ENCODE measurements at regions not wholly inside any gene's neighbourhood (a gene's known extent, or its start where the extent isn't known, plus 50 kb on each side); places are given as distances from the start of the nearest gene placed in this dataset.

DNA sequence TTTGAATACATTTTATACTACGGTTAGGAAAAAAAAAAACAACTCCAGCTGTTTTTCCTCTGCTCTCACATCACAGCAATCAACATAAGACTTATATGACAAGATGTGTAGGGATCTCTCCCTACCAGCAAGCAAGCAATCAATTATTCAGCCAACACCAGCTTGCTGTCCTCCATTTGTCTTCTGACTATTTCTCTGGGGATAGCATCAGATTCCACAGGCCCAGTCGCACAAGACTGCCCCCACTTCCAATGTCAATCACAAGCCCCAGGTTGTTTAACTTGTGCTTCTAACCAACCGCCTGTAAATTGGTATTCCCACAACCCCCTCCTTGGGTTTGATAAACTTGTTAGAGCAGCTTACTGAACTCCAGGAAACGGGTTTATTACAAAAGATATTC, 873.1 kb upstream of the TMPRSS15 start:
- H3K27ac Mint-ChIP-seq = no peak overlapping the region
- H3K4me1 Mint-ChIP-seq = peaks cover 14% of the 10 kb centered on the region
- H3K4me3 Mint-ChIP-seq = no peak overlapping the region
- H3K9me3 Mint-ChIP-seq = peaks cover under 1% of the 10 kb centered on the region
- H3K27me3 Mint-ChIP-seq (ENCODE audit: low read depth) = peaks cover 16% of the 10 kb centered on the region
- no peaks in the 10 kb centered on the region for H3K36me3 Mint-ChIP-seq
- TF ChIP-seq, protein P1, sequence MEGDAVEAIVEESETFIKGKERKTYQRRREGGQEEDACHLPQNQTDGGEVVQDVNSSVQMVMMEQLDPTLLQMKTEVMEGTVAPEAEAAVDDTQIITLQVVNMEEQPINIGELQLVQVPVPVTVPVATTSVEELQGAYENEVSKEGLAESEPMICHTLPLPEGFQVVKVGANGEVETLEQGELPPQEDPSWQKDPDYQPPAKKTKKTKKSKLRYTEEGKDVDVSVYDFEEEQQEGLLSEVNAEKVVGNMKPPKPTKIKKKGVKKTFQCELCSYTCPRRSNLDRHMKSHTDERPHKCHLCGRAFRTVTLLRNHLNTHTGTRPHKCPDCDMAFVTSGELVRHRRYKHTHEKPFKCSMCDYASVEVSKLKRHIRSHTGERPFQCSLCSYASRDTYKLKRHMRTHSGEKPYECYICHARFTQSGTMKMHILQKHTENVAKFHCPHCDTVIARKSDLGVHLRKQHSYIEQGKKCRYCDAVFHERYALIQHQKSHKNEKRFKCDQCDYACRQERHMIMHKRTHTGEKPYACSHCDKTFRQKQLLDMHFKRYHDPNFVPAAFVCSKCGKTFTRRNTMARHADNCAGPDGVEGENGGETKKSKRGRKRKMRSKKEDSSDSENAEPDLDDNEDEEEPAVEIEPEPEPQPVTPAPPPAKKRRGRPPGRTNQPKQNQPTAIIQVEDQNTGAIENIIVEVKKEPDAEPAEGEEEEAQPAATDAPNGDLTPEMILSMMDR (IDR thresholded peaks at IDR 0.05; ENCODE audit: unreplicated experiment) = no peak
- DNase-seq (ENCODE audit: low spot score in 2 of 2, unreplicated experiment in 2 of 2) = no peak

GRCh38 chr21:19286876-19287275, 883.3 kb upstream of the TMPRSS15 start:
- Mint-ChIP-seq H3K27ac (no peak overlapping the region), H3K36me3 (no peaks in the 10 kb centered on the region), H3K27me3 (ENCODE audit: low read depth) (peaks cover 4% of the 10 kb centered on the region), H3K4me3 (no peak overlapping the region), H3K4me1 (no peaks in the 10 kb centered on the region), H3K9me3 (peaks cover 9% of the 10 kb centered on the region)
- TF ChIP-seq, protein P1 (IDR thresholded peaks at IDR 0.05; ENCODE audit: unreplicated experiment) = no peak
- no peak for DNase-seq (ENCODE audit: low spot score in 2 of 2, unreplicated experiment in 2 of 2)

- Mint-ChIP-seq H3K27me3 (ENCODE audit: low read depth) (peaks cover 2% of the 10 kb centered on the region), H3K4me3 (no peak overlapping the region), H3K36me3 (peaks cover 5% of the 10 kb centered on the region), H3K9me3 (peaks cover 26% of the 10 kb centered on the region), H3K27ac (no peak overlapping the region), H3K4me1 (no peaks in the 10 kb centered on the region)
- no peak for DNase-seq (ENCODE audit: low spot score in 2 of 2, unreplicated experiment in 2 of 2)
- TF ChIP-seq, protein P1 (IDR thresholded peaks at IDR 0.05; ENCODE audit: unreplicated experiment) = no peak
Measured at GRCh38 chr21:19290328-19290727, 886.7 kb upstream of the TMPRSS15 start.

- H3K4me1 Mint-ChIP-seq = peaks cover 13% of the 10 kb centered on the region
- TF ChIP-seq, protein P1 (IDR thresholded peaks at IDR 0.05; ENCODE audit: unreplicated experiment) = no peak
- peaks cover 10% of the 10 kb centered on the region for H3K9me3 Mint-ChIP-seq
- no peaks in the 10 kb centered on the region for H3K27me3 Mint-ChIP-seq (ENCODE audit: low read depth)
- no peak overlapping the region for H3K27ac Mint-ChIP-seq
- no peak for DNase-seq (ENCODE audit: low spot score in 2 of 2, unreplicated experiment in 2 of 2)
- peaks cover 2% of the 10 kb centered on the region for H3K36me3 Mint-ChIP-seq
- H3K4me3 Mint-ChIP-seq = no peak overlapping the region
Measured at GRCh38 chr21:19320291-19320690, 916.7 kb upstream of the TMPRSS15 start.

- H3K27ac Mint-ChIP-seq = no peak overlapping the region
- no peaks in the 10 kb centered on the region for H3K36me3 Mint-ChIP-seq
- TF ChIP-seq, protein P1 (IDR thresholded peaks at IDR 0.05; ENCODE audit: unreplicated experiment) = no peak
- H3K4me3 Mint-ChIP-seq = no peak overlapping the region
- H3K27me3 Mint-ChIP-seq (ENCODE audit: low read depth) = no peaks in the 10 kb centered on the region
- peaks cover 6% of the 10 kb centered on the region for H3K9me3 Mint-ChIP-seq
- H3K4me1 Mint-ChIP-seq = peaks cover 15% of the 10 kb centered on the region
- DNase-seq (ENCODE audit: low spot score in 2 of 2, unreplicated experiment in 2 of 2) = no peak
Measured at GRCh38 chr21:19321688-19322087, 918.1 kb upstream of the TMPRSS15 start.

DNA sequence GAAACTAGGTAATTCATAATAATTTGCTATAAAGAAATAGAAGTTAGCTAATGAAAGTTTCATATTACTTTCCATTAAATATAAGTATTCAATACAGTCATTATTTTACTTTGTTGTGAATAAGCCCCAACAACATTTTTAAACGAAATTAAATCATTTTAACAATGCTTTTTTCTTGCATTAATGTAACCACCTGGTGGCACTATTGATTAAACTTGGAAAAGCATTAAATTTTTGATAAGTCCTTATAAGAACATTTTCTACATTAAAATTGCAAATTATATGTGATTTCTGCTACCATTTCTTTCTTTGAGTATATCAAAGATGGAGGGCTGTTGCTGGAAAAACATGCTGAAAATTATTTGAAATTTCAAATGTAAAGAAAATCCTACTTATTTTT, 918.8 kb upstream of the TMPRSS15 start:
- H3K27me3 Mint-ChIP-seq (ENCODE audit: low read depth) = no peaks in the 10 kb centered on the region
- TF ChIP-seq, protein P1 (IDR thresholded peaks at IDR 0.05; ENCODE audit: unreplicated experiment) = peak; percentile 55
- H3K9me3 Mint-ChIP-seq = peaks cover 6% of the 10 kb centered on the region
- H3K27ac Mint-ChIP-seq = no peak overlapping the region
- no peaks in the 10 kb centered on the region for H3K36me3 Mint-ChIP-seq
- DNase-seq (ENCODE audit: low spot score in 2 of 2, unreplicated experiment in 2 of 2) = no peak
- H3K4me1 Mint-ChIP-seq = peaks cover 17% of the 10 kb centered on the region
- H3K4me3 Mint-ChIP-seq = no peak overlapping the region

All from mesothelial cell of epicardium (in vitro differentiated cells).